NCI-H146 (cell line): ENCODE measurements at regions not wholly inside any gene's neighbourhood (a gene's known extent, or its start where the extent isn't known, plus 50 kb on each side); places are given as distances from the start of the nearest gene placed in this dataset.
A peak's percentile ranks its signal among the peaks of the same experiment; 100 is the strongest.

ENCODE experiments used
- DNase-seq: peaks from one replicate; lab custom pipeline; 2025; lab: John Stamatoyannopoulos, UW

GRCh38 chr5:158368686-158369085 is 509.7 kb upstream of the CLINT1 start:
- no peak for DNase-seq

GRCh38 chr5:158364367-158364766 is 505.4 kb upstream of the CLINT1 start:
- DNase-seq, result no peak

DNA sequence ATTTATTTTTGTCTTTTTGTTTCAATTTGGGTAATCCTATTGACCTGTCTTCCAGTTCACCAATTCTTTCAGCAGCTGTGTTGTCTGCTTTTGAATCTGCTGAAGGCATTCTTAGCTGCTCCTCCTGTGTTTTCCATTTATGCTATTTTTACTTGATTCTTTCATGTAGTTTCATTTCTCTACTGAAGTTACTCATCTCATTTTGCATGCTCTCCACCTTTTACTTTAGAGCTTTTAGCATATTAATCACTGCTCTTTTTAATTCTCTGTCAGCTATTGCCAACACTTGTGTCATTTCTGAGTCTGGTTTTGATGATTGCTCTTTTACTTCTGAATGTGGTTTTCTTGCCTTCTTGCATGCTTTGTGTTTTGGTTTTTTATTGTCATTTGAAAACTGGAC is 496.0 kb upstream of the CLINT1 start:
- DNase-seq, result no peak

DNA sequence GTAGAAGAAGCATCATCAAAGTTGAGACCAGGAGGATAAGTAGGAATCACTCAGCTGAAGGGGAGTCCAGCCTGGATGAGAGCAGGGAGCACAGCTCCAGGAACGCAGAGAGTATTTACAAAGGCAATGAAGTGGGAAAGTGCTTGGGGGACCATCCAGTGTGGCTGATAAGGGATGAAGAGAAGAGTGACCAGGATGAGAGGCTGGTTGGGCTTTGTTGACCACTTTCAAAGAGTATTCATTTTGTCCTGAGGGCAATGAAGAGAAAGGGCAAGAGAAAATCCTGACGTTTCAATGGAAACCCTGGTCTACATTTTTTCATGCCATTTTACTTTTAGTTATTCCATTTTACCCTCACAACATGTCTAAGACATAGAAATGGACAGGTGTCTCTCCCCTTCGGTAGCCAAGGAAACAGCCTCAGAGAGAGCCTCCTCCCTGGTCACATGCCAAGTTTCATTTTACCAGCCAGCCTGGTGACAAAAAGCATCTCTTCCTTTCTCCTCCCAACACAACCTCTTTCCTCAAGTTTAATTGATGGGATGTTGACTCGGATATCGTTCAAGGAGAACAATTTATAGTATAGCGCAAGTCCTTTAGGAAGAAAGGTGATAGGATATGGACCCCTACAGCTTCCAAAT is 492.7 kb upstream of the CLINT1 start:
- peak; percentile 26 for DNase-seq

DNA sequence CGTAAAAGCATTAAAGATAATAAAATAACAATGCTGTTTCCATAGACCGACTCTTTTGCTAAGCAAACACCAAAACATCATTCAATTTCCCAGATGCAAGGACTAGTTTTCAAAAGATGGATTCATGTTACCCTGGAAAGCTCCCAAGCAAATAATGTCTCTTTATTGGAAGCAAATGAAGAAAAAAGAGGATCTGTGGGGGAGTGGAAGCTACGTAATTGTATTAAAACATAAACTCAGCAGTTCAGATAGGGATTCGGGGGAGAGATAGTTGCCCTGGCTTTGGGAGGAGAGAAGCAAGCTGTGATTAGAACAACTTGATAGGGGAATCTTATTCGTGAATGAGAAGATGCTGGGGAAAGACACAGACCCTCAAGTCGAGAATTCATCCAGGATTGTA is 491.0 kb upstream of the CLINT1 start:
- DNase-seq, result no peak

DNA sequence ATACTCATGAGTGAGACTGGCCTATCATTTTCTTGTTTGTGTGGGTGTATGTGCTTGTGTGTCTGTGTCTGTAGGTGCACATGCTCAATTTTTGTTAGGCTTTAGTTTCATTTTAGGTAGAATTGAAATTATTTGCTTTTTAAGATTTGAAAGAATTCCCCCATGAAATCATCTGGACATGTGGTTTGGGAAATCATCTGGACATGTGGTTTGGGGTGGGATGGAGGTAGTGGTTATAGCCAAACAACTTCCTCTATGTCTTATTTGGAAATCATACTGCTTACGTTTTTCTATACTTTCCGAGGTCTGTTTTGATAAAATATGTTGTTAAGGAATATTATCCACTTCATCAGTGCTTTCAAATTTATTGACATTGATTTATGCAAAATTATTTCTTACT is 485.4 kb upstream of the CLINT1 start:
- DNase-seq, result no peak

DNA sequence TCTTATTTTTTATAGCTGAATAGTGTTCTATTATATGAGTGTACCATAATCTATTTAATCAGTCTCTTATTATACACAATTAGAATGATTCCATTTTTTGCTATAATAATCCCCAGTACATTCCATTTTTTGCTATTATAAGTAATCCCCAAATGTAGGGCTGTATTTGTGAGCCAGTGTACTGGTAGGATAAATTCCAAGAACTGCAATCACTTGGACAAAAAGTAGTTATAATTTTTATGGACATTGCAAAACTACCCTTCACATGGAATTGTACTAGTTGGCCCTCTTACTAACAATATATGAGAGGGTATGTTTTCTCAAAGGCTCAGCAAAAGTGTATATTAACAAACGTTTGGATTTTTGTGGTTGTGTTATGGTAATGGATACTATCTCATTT is 481.7 kb upstream of the CLINT1 start:
- DNase-seq, result no peak

GRCh38 chr5:158326256-158326655 is 467.3 kb upstream of the CLINT1 start:
- no peak for DNase-seq

DNA sequence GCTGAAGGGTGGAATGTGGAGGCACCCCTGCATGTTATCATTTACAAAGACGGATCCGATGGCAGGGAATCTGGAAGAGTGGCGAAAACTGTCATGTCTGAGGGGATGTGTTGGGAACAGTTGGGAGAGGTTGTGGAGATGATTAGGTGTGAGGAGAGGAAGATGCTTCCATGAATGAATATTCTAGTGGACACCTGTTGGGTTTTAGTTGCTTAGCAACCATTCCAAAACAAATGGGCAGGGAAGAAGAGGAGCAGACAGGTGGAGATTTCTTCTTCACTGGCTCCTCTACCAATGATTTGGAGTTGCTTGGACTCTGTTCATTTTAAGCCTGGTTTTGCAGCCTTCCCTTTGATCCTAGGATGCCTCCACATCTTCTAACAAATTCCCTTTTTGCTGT is 465.3 kb upstream of the CLINT1 start:
- peak; percentile 21 for DNase-seq

DNA sequence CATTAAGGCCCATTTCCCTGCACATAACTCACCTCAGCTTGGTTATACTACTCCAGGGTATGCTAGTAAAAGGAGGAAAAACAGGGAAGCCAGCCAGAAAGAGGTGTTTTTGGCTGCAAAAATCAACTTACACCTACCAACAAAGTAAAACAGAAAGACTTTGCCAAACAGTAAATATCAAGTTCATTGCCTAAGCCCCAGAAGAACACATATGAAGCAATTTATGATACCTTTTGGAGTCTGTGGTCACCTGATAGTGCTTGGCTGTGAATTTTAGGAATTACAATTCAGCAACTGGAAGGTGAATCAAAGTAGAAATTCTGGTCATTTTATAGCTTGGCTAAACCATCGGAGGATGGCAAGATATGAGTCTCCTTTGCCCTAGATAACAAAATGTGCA is 463.7 kb upstream of the CLINT1 start:
- DNase-seq, result no peak

- DNase-seq, result no peak
Measured at GRCh38 chr5:158320934-158321333, 462.0 kb upstream of the CLINT1 start.

DNA sequence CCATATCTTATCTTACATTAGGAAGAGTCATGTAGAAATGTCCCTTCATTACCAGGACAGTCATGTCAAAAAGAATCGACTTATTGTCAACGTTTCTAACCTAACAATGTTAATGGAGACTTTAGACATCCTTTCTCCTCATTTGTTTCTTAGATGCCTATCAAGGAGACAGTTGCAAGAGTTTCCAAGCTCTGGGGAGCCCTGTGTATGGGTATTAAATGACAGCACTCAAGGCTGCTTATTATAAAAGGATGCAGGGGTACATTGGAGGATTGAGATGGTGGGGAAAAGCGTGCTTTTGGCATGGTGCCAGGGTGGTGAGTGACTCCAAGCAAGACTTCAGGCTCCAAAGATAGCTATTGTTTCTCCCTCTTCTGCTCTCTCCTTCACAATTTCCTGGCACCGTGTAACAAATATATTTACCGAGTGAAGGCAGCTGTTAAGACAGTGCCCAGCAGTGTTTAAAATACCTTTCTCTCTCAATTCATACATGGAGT is 461.3 kb upstream of the CLINT1 start:
- peak; percentile 3 for DNase-seq

DNA sequence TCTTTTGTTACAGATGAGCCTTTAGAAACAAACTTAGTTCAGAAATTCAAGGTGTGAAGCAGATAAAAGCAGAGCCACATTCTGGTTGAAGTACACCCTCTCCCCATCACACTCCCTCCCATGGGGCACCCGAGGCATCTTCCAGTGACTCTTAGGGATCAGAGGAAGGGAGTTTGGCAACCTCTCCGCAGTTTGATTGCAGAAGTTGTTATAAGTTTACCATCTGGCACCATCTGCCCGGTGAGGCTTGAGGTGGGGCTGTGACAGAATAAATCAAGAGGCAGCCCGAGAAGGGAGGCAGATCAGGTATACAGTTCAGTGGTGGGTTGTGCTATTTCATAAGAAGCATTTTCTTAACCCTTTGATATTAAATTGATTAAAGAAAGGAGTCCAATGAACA is 458.6 kb upstream of the CLINT1 start:
- DNase-seq, result no peak

DNA sequence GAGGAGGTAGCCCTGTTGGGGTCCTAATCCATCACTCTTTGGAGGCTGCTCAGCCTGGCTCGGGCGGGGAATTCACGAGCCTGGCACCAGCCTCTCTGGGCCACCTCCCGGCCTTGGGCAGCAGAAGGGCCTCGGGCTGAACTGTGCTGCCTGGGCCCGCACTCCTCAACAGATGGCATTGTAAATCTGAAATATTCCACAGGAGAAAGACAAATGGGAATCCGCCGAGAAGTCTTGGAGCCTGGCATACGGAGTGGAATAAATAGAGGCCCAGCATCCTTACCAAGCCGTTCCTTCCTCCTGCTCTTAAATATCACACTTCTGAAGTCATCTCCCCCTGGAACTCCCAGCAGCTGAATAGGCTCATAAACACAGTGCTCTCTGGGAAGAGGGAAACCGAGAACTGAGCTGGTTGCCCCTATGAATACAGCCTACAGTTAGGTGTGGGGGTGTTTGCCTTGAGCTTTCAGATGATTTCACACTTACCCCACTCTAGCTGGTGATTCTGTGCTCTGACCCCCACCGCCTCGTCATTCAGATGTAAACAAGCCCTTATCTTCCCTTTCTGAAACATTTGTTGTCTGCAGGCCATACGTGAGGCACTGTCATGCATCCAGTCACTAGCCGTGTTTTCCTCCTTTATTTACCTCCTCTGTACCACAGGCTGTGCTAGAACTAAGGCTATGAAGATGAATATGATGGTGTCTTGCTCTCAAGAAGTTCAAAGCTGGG is 455.0 kb upstream of the CLINT1 start:
- DNase-seq, result no peak

GRCh38 chr5:158313027-158313732 is 454.2 kb upstream of the CLINT1 start:
- DNase-seq, result no peak

DNA sequence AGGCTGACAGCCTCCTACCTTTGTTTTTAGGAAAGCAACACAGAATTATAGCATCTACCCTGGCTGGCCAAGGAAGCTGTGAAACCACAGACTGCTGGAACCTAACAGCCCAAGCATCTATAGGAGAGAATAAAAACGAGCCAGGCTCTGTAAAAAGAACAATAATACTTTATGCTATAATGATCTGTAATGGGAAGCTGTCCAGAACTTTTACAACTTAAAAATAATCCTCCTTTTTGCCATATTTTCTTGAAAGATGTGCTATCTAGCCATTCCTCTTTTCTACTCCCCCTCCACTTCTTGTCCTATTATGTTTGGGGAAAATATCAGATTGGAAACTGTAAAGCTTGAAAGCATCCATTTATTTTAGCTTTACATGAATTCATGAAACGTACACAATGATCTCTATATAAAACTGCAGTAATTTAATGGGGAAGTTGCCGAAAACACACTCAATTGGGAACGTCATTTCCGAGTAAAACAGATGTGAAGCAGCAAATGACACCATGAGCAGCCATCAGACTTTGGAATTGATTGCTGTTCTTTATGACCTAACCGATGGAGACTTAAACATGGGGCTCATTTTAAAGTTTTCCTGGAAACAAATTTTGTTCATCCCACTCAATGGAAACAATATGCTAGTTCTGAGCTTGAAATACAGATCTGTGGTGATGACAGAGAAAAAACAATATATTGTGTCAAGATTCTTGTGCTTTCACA is 450.3 kb upstream of the CLINT1 start:
- DNase-seq, result no peak

- no peak for DNase-seq
Measured at GRCh38 chr5:158308429-158309025, 449.6 kb upstream of the CLINT1 start.

DNA sequence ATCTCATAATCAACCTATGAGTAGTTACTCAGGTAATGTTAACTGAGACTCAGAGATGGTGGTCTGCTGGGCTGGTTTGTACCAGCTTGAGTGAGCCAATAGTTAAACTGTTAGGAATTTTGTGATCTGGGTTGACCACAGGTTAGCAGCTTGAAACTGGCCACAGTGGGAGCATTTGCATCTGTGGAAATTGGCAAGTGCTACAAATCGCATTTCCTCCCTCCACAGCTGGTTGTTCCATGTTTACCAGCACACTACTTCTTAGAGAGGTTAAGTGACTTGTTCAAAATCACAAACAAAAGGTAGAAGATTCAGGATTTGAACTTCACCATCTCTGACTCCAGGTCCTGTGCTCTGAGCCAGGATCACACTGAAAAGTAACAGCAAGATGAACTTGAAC is 446.9 kb upstream of the CLINT1 start:
- DNase-seq, result no peak

DNA sequence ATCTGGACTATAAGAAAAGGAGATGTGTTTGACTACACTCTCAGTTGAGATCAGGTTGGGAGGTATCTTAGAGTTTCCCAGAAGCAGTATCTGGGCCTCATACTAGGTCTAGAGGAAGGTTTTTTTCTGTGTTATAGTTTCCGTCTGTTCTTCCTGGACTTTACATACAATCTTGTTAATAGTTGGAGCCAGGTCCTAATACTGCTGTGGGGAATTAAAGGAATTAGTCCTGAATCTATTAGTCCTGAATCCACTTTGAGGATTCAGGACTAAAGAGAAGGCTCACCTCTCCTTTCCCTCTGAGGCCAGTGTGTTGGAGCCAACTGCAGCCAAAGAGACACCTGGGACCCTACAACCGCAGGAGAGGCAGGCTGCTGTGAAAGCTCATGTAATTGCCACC is 445.7 kb upstream of the CLINT1 start:
- DNase-seq, result no peak

GRCh38 chr5:158303883-158304282 is 444.9 kb upstream of the CLINT1 start:
- no peak for DNase-seq

- no peak for DNase-seq
Measured at GRCh38 chr5:158303275-158303674, 444.3 kb upstream of the CLINT1 start.

DNA sequence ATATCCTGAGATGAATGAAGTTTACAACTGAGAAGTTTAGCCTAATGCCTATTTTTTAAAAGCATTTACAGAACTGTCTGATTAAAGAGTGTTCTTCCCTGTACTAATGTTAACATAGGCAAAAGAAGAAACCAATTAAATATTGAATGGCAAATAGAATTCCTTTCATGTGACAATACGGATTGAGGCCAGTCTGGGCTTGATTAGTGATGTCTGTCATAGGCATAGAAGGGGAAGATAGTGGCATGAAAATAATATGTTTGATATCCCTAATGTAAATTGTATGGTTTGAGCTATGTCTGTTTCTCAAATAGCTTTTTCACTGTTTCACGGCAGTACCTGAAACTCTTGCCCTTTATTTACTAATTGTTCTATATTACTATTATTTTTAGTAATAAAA is 443.1 kb upstream of the CLINT1 start:
- no peak for DNase-seq
